ENCODE measurements at regions not wholly inside any gene's neighbourhood (a gene's known extent, or its start where the extent isn't known, plus 50 kb on each side); places are given as distances from the start of the nearest gene placed in this dataset.

- H3K27me3 Mint-ChIP-seq, result no peaks in the 10 kb centered on the region
- no peaks in the 10 kb centered on the region for H3K36me3 Mint-ChIP-seq
- no peak overlapping the region for H3K27ac Mint-ChIP-seq
- H3K9me3 Mint-ChIP-seq, result peaks cover 0 to 2% of the 10 kb centered on the region in 2 donors
- DNase-seq, result no peak
- no peak for ATAC-seq (replicated peaks)
- no peaks in the 10 kb centered on the region for H3K4me1 Mint-ChIP-seq
- H3K4me3 Mint-ChIP-seq, result no peak overlapping the region
These were observed 159.4 kb downstream of the HS3ST3A1 start for GRCh38 chr17:13442361-13442760.

- no peak overlapping the region for H3K27ac Mint-ChIP-seq
- no peak for ATAC-seq (replicated peaks)
- no peaks in the 10 kb centered on the region for H3K36me3 Mint-ChIP-seq
- H3K4me3 Mint-ChIP-seq, result no peak overlapping the region
- no peaks in the 10 kb centered on the region for H3K4me1 Mint-ChIP-seq
- DNase-seq, result no peak
- H3K9me3 Mint-ChIP-seq, result peaks cover 0 to 2% of the 10 kb centered on the region in 2 donors
- no peaks in the 10 kb centered on the region for H3K27me3 Mint-ChIP-seq
These were observed 159.9 kb downstream of the HS3ST3A1 start for GRCh38 chr17:13441873-13442272.

GRCh38 chr17:13437966-13438779 is 163.6 kb downstream of the HS3ST3A1 start:
- DNase-seq (no peak), ATAC-seq (replicated peaks) (no peak)
- no peaks in the 10 kb centered on the region for H3K36me3 Mint-ChIP-seq
- no peaks in the 10 kb centered on the region for H3K4me1 Mint-ChIP-seq
- H3K27me3 Mint-ChIP-seq, result no peaks in the 10 kb centered on the region
- H3K4me3 Mint-ChIP-seq, result no peak overlapping the region
- H3K9me3 Mint-ChIP-seq, result peaks cover 2 to 4% of the 10 kb centered on the region in 2 donors
- H3K27ac Mint-ChIP-seq, result no peak overlapping the region

- Mint-ChIP-seq H3K4me3 (no peak overlapping the region), H3K9me3 (peaks cover 4% of the 10 kb centered on the region in 2 donors), H3K27ac (no peak overlapping the region), H3K36me3 (no peaks in the 10 kb centered on the region), H3K27me3 (no peaks in the 10 kb centered on the region), H3K4me1 (no peaks in the 10 kb centered on the region)
- DNase-seq (no peak), ATAC-seq (replicated peaks) (no peak)
These were observed 166.5 kb downstream of the HS3ST3A1 start for GRCh38 chr17:13435230-13435629.

- DNase-seq (no peak), ATAC-seq (replicated peaks) (no peak)
- Mint-ChIP-seq H3K27ac (no peak overlapping the region), H3K9me3 (peaks cover 0 to 2% of the 10 kb centered on the region in 2 donors), H3K27me3 (no peaks in the 10 kb centered on the region), H3K4me1 (no peaks in the 10 kb centered on the region), H3K4me3 (no peak overlapping the region), H3K36me3 (no peaks in the 10 kb centered on the region)
These were observed 172.5 kb downstream of the HS3ST3A1 start for GRCh38 chr17:13429201-13429600.

GRCh38 chr17:13428611-13429042 is 173.1 kb downstream of the HS3ST3A1 start:
- DNase-seq, result no peak
- Mint-ChIP-seq H3K27me3 (no peaks in the 10 kb centered on the region), H3K27ac (no peak overlapping the region), H3K9me3 (peaks cover 0 to 2% of the 10 kb centered on the region in 2 donors), H3K36me3 (no peaks in the 10 kb centered on the region), H3K4me1 (no peaks in the 10 kb centered on the region), H3K4me3 (no peak overlapping the region)
- ATAC-seq (replicated peaks), result no peak

- Mint-ChIP-seq H3K36me3 (no peaks in the 10 kb centered on the region), H3K27me3 (no peaks in the 10 kb centered on the region), H3K27ac (no peak overlapping the region), H3K9me3 (no peaks in the 10 kb centered on the region), H3K4me3 (no peak overlapping the region), H3K4me1 (no peaks in the 10 kb centered on the region)
- no peak for ATAC-seq (replicated peaks)
- DNase-seq, result no peak
These were observed 174.7 kb downstream of the HS3ST3A1 start for GRCh38 chr17:13426991-13427390.

- Mint-ChIP-seq H3K9me3 (no peaks in the 10 kb centered on the region), H3K27ac (no peak overlapping the region), H3K27me3 (no peaks in the 10 kb centered on the region), H3K4me3 (no peak overlapping the region), H3K4me1 (no peaks in the 10 kb centered on the region), H3K36me3 (no peaks in the 10 kb centered on the region)
- DNase-seq (no peak), ATAC-seq (replicated peaks) (no peak)
These were observed 176.3 kb downstream of the HS3ST3A1 start for GRCh38 chr17:13425390-13425789.

- Mint-ChIP-seq H3K9me3 (peaks cover 0 to 3% of the 10 kb centered on the region in 2 donors), H3K27me3 (peaks cover 0 to 6% of the 10 kb centered on the region in 2 donors), H3K36me3 (no peaks in the 10 kb centered on the region), H3K27ac (no peak overlapping the region), H3K4me3 (no peak overlapping the region), H3K4me1 (no peaks in the 10 kb centered on the region)
- DNase-seq (no peak), ATAC-seq (replicated peaks) (no peak)
These were observed 180.1 kb downstream of the HS3ST3A1 start for GRCh38 chr17:13421581-13422130.

- Mint-ChIP-seq H3K4me3 (no peak overlapping the region), H3K4me1 (no peaks in the 10 kb centered on the region), H3K9me3 (peaks cover 0 to 3% of the 10 kb centered on the region in 2 donors), H3K27ac (no peak overlapping the region), H3K27me3 (peaks cover 0 to 6% of the 10 kb centered on the region in 2 donors), H3K36me3 (no peaks in the 10 kb centered on the region)
- ATAC-seq (replicated peaks), result no peak
- no peak for DNase-seq
These were observed 180.9 kb downstream of the HS3ST3A1 start for GRCh38 chr17:13420878-13421277.

- DNase-seq (no peak), ATAC-seq (replicated peaks) (no peak)
- peaks cover 0 to 6% of the 10 kb centered on the region in 2 donors for H3K27me3 Mint-ChIP-seq
- H3K4me3 Mint-ChIP-seq, result no peak overlapping the region
- no peaks in the 10 kb centered on the region for H3K36me3 Mint-ChIP-seq
- H3K27ac Mint-ChIP-seq, result no peak overlapping the region
- no peaks in the 10 kb centered on the region for H3K4me1 Mint-ChIP-seq
- peaks cover 0 to 3% of the 10 kb centered on the region in 2 donors for H3K9me3 Mint-ChIP-seq
These were observed 181.3 kb downstream of the HS3ST3A1 start for GRCh38 chr17:13420418-13420826.

- Mint-ChIP-seq H3K4me1 (no peaks in the 10 kb centered on the region), H3K27me3 (peaks cover 0 to 6% of the 10 kb centered on the region in 2 donors), H3K36me3 (no peaks in the 10 kb centered on the region), H3K27ac (no peak overlapping the region), H3K4me3 (no peak overlapping the region), H3K9me3 (peaks cover 0 to 3% of the 10 kb centered on the region in 2 donors)
- ATAC-seq (replicated peaks), result no peak
- DNase-seq, result no peak
These were observed 182.1 kb downstream of the HS3ST3A1 start for GRCh38 chr17:13419676-13420075.

GRCh38 chr17:13418891-13419290 is 182.8 kb downstream of the HS3ST3A1 start:
- Mint-ChIP-seq H3K27me3 (peaks cover 0 to 6% of the 10 kb centered on the region in 2 donors), H3K9me3 (peaks cover 0 to 3% of the 10 kb centered on the region in 2 donors), H3K4me1 (no peaks in the 10 kb centered on the region), H3K27ac (no peak overlapping the region), H3K4me3 (no peak overlapping the region), H3K36me3 (no peaks in the 10 kb centered on the region)
- no peak for DNase-seq
- no peak for ATAC-seq (replicated peaks)

GRCh38 chr17:13417381-13417950 is 184.3 kb downstream of the HS3ST3A1 start:
- Mint-ChIP-seq H3K4me1 (no peaks in the 10 kb centered on the region), H3K36me3 (no peaks in the 10 kb centered on the region), H3K27me3 (peaks cover 0 to 6% of the 10 kb centered on the region in 2 donors), H3K27ac (no peak overlapping the region), H3K4me3 (no peak overlapping the region), H3K9me3 (peaks cover 0 to 3% of the 10 kb centered on the region in 2 donors)
- DNase-seq, result no peak
- ATAC-seq (replicated peaks), result no peak

Measured in stimulated activated naive B cell treated with anti-CD40 and anti-IgM and Interleukin-4, amounts not matched to agents 10 μg/mL and 1 μg/mL and 100 μg/mL, for 72 hours (primary cell).